ENCODE measurements at regions not wholly inside any gene's neighbourhood (a gene's known extent, or its start where the extent isn't known, plus 50 kb on each side); places are given as distances from the start of the nearest gene placed in this dataset.
"Not testable (repeated sequence)": the region's sequence is repeated elsewhere in the genome, so short reads cannot be mapped to it uniquely, and the experiment has no call there.

DNA sequence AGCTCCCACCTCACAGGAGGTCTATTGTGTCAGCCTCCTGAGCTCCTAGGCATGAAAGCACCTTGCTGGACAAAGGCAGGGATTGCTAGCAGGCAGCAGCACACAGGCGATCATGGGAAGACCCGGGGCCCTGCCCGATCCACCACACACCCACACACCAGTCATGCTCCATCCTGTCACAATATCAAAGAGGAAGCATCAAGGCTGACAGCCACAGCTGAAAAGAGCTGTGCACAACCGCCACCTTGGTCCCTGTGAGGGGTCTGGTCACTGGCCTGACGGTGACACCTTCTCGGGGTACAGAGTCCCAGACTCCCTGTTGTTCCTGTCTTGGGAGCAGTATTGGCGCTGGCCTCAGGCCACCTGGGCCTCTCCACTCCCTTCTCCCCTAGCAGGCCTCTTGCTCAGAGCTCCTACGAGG lies 89.7 kb upstream of the RET start:
- DNase-seq (ENCODE audit: low read depth), result no peak

DNA sequence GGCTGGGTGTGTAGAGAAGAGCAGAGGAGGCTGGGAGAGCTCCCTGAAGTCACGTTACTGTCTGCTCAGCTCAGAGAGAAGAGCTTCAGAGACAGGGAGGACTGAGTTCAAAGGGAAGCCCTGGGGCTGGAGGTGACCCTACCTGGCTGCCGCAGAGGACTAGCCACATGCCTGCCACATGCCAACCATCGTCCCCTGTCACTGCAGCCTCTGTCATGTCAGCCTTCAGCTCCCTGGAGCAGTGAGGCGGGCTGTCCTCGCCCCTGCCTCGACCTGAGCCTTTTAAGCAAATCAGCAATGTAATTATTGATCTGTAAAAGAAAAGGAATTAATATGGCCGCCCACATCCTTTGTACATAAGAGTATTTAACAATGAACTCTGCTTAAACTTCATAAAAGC lies 89.3 kb upstream of the RET start:
- DNase-seq (ENCODE audit: low read depth), result no peak

DNA sequence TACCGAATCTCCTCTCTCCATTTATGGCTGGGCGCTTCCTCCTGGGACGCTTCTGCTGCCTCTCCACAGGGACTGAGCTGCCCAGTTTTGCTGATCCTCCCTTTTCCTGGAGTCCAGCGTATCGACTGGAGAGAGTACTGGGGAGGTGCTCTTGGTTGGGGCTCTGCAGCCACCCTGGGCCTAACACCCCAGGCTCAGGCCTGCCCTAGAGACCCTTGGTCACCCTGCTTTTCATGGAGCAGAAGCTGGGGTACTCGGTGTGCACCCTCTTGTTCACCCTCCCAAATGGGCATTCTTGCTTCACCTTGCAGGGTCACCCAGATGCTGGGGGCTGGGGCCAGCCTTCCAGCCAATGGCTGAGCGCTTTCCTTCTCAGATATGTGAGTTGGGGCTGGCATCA lies 88.8 kb upstream of the RET start:
- no peak for DNase-seq (ENCODE audit: low read depth)

DNA sequence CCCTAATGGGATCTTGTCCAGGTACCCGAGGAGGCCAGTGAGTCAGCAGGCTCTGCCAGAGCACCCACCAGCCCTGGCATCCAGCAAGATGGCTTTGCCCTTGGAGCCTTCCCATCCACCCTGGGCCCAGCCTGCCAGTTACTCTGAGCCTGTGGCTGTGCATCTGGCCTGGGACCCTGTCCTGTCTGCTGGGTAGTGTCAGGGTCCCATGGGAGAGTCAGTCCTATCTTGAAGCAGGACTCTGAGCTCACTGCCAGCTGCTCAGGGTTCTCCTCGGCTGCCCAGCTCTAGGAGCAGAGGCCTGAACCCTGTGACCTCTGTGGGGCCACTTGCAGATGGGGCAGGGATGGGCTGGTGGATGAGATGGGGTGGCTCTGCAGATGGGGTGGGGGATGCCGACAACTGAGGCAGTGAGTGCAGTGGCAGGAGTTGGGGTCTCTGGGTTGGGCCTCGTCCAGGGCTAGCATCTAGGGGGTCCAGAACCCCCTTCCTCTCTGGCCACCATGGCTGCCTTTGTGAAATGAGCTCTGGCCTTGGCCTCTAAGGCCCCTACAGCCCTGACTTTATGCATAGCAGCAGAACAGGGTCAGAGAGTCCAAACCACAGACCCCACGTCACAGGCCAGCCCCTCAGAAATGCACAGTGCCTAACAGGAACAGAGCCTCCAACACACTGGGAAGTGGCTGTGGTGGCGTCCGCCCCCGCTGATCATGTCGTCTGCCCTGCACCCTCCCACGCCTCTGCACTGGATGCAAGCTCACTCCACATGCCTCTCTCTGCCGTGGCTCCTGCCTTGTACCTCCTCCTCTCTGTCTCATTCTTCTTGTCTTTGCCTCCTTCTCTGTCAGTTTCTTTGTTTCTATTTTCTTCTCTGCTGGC lies 88.1 kb upstream of the RET start:
- no peak for DNase-seq (ENCODE audit: low read depth)

- no peak for DNase-seq (ENCODE audit: low read depth)
These were observed 87.4 kb upstream of the RET start for GRCh38 chr10:42989481-42989921.

- DNase-seq (ENCODE audit: low read depth), result no peak
These were observed 86.7 kb upstream of the RET start for GRCh38 chr10:42990016-42990720.

DNA sequence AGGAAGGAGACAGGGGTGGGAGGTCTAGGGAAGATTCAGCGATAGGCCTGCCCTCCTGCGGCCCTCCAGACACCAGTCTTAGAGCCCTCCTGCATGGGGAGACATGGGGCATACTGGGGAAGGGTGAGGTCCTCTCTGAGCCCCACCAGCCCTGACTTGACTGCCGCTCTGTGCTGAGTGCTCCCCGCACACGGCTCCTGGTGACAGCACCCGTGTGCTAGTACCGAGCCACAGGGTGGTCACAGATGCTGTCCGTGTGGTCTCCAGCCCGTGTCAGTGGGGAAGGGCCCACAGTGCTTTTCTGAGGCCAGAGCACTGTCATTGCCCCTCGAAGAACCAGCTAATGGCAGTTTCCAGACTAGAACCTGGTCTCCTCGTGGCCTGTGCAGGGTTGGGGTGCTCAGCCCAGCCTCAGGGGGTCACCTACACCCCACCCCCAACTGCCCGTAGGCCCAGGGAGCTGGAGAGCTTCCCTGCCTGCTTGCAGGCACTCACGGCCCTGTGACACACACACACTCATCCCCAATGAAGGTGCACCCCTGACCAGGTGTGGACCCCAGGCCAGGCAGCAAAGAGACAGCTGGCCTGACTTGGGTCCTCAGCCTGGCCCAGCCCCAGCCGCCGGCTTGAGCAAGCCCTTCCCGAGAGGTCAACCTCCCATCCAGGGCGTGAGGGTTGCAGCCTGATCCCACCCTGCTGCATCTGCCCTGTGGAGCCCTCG lies 86.0 kb upstream of the RET start:
- DNase-seq (ENCODE audit: low read depth), result no peak

GRCh38 chr10:42991442-42992098 lies 85.3 kb upstream of the RET start:
- no peak for DNase-seq (ENCODE audit: low read depth)

DNA sequence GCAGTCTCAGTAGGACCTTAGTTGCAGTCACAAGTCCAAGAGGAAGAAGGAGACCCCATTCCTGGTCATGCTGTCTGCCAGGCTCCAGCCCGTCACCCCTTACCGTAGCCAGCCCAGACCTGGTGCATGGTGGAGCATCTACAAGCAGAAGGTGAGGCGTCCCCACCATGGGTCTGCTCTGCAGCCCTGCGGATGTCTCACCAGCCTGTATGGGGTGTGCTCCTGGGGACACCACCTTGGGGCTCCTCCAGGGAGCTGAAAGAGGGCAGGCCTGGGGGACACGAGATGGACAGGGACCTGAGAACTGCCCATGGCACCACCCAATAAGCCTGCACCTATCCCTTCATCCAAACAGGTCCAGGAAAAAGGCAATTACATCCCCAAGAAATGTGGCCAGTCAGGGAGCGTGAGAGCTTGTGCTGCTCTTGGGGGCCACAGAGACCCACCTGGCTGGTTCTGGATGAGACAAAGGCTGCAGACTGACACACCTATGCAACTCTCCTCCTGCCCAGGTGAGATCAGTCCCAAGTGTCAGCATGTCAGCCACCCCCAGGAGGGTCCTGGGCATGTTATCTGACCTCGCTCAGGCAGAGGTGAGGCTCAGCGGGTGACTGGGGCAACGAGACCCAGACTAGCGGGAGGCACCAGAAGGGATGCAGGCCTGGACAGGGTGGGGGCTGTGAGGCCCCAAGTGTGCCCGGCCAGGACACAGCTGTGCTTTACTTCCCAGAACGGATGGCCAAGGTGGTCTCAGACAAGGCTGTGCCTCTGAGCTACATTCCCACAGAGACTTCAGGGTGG lies 84.5 kb upstream of the RET start:
- DNase-seq (ENCODE audit: low read depth), result no peak

GRCh38 chr10:42992957-42993390 lies 83.9 kb upstream of the RET start:
- DNase-seq (ENCODE audit: low read depth), result no peak

GRCh38 chr10:42994909-42995308 lies 82.0 kb upstream of the RET start:
- DNase-seq (ENCODE audit: low read depth), result not testable (repeated sequence)

DNA sequence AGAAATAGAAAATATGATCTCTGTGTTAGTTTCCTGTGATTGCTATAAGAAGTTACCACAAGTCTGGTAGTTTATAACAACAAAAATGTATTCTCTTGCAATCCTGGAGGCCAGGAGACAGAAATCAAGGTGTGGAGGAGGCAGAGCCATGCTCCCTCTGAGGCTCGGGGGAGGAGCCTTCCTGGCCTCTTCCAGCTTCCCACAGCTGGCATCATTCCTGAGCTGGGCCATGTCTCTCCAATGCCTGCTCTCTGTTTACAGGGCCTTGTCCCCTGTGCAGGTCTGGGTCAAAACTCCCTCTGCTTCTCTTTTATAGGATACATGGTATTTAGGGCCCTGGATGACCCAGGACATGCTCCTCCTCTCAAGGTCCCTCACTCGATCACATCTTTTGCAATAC lies 81.3 kb upstream of the RET start:
- DNase-seq (ENCODE audit: low read depth), result no peak

DNA sequence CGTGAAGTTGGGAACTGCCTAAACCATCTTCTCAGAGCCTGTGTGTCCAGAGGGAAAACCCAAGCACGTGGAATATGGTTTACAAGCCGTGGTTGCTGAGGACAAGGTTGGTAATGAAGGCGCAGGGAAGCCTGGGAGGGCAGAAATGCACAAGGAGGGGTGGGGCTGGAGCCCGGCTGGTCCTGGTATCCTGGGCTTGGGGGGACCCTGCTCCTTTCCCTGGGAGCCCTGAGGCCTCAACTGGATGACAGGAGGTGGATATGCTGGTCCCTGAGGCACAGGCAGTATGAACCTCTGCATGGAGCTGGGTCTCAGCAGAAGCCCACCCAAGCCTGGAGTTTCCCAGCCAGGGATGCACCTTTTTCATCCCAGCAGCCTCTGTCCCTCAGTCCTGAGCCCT lies 80.3 kb upstream of the RET start:
- DNase-seq (ENCODE audit: low read depth), result no peak

DNA sequence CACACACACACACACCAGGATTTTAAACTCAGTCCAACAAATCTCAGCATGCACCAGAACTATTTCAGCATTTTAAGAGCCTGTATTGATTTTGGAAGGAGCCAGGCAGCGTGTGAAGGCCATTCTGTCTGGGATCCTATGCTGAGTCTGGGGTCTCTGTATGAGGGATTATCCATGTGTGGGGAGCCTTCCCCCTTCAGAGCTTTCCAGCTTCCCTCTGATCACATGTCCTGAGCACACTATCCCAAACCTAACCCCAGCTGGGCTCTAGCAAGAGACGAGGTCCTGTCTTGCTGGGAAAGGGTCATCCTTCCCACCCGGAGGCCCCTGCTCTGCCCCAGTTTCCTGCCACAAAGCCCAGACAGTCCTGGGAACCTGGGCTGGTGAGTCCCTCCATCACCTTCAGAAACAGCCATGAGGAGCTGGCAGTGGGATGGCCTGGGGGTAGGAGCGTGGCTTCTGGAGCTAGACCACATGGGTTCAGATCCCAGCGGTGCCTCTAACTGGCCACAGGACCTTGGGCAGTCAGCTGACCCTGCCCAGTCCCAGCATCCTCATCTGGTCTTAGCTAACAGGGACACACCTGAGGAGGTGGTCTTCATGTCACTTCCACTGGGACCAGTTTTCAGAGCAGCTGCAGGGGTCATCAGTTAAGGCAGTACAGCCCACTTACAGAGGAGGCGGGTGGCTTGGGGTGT lies 79.6 kb upstream of the RET start:
- DNase-seq (ENCODE audit: low read depth), result no peak

GRCh38 chr10:42997849-42998165 lies 79.1 kb upstream of the RET start:
- no peak for DNase-seq (ENCODE audit: low read depth)

DNA sequence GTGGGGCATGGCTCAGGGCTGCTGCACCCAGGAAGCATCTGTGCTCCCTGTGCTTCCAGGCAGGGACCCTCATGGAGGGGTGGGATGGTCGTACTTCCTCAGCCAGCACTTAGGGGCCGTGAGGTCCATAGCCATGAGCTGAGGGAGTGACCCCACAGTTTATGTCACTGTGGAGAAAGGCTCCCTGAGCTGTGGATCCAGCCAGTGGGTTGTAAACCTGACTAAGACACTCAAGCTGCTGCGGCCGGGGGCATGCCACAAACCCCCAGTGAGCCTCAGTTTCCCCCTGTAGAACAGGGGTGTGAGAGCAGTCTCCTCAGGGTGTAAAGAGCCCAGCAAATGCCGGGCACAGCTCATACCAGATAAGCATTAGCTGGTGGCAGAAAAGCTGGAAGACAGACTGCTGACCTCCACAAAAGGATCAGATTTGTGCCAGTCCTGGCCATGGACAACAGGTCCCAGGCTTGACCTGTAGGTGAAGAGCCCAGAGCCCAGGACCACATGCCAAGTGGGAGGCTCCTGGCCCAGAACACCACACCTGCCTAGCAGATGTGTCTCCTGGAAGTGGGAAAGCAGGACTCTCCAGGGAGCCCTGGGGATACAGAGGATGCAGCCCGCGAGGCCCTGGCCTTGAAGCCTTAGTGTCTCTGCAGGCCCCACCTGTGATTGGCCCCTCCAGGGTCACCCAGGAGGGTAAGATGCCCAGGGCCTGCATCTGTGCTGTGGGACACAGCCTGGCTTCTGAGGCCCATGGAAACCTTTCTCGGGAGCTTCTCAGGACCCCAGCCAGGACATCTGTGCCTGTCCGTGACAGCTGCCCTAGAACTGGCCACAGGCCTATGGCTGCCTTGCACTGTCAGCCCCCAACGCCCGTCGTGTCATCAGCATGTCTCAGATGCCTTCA lies 78.1 kb upstream of the RET start:
- no peak for DNase-seq (ENCODE audit: low read depth)

DNA sequence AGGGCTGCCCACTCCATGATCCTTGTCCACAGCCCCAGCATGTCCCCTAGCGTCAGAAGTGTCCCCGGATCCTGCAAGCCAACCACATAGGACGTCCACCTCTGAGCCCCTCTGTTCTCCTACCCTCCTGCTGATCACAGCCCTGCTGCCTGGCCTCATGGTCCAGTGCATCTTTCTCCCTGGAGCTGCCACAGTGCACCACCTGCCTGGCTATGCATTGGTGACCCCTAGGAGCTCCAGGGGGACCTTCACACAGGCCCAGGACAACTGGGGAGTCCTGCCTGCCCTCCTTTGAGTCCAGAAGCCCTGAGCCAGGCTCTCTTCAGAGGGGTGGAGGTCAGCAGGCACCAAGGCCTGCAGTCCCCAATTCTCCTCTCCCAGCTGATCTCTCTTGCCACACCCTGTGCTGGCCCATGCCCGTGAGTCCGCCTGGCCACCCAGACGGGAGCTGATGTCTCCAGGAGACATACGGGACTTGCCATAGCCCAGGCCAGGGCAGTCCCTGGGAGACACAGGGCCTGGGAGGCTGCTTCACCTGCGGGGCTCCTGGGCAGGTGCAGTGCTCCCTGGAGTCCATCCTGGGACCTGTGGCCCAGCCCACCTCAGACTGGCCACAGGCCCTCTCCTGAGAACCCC lies 77.4 kb upstream of the RET start:
- DNase-seq (ENCODE audit: low read depth), result no peak

- DNase-seq (ENCODE audit: low read depth), result no peak
These were observed 76.9 kb upstream of the RET start for GRCh38 chr10:43000021-43000411.

DNA sequence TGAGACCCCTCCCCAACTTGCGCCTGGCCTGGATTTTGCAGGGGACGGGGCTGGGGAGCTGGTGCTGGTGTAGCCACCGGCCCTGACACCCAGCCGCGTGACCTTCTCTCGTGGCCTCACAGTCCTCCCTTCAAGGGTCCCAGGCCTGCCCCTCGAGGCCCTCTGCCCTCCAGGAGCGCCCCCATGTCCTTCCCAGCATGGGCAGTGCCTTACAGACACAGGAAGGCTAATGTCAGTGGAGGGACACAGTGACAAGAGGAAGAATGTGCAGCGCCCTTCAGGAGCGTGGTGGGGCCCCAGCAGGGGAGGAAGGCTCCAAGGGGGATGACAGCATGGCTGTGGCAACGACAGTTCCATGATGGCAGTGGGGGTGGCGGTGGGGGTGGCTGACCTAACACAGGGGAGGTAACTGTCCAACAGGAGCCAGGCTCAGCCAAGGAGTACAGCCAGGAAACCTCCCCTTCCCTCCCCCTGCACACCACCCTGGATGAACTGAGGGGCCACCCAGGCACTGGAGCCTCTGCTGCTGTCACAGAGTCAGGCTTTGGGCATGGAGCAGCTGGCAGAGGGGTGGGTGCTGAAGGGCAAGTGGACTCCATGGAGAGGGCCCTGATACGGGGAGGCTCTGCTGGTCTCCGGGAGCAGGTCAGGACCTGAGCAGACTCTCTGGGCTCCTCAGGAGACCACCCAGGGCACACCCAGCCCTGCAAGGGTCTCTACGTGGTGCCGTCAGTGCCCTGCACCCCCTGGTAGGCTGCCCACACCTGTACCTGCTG lies 76.0 kb upstream of the RET start:
- no peak for DNase-seq (ENCODE audit: low read depth)

Measured in stimulated activated CD8-positive, alpha-beta memory T cell treated with anti-CD3 and anti-CD28 coated beads, Interleukin-15, amount 100 ng/mL, for 1 hour (primary cell).